C4-2B (cell line): ENCODE measurements at regions not wholly inside any gene's neighbourhood (a gene's known extent, or its start where the extent isn't known, plus 50 kb on each side); places are given as distances from the start of the nearest gene placed in this dataset.

Experiments used
- CTCF ChIP-seq: fragments of 450-650 bp; conservative IDR thresholded peaks from 2 replicates; pipeline ENCODE4 v1.5.1; 2017; ENCODE audit warnings: mild to moderate bottlenecking
- ZFX ChIP-seq: fragments of 450-650 bp; IDR thresholded peaks from 2 replicates; pipeline ENCODE4 v1.6.1; 2017

- TF ChIP-seq CTCF = no peak
- no peak for TF ChIP-seq ZFX
These were observed 482.9 kb upstream of the BOD1L1 start for GRCh38 chr4:14110407-14110806.
